H1 (cell line): ENCODE measurements at regions not wholly inside any gene's neighbourhood (a gene's known extent, or its start where the extent isn't known, plus 50 kb on each side); places are given as distances from the start of the nearest gene placed in this dataset.

ENCODE experiments used
- CTCF ChIA-PET: fragments of 300-600 bp; sonication (Branson Sonifier 250); formaldehyde crosslinking; loops from one replicate; lab custom pipeline; 2021; ENCODE audit not compliant: partially characterized antibody; lab: Charles Lee
- POLR2A ChIA-PET: fragments of 300-600 bp; sonication (Branson Sonifier 250); formaldehyde crosslinking; loops from one replicate; lab custom pipeline; 2021; ENCODE audit warnings: inconsistent platforms; ENCODE audit not compliant: partially characterized antibody; lab: Charles Lee
- DNase-seq, 2 experiments: peaks; one replicate each; pipeline versions ENCODE4 v3.0.0 to v3.0.0-alpha.2; 2010 to 2022; ENCODE audit warnings: low spot score in 2 of 2, low read depth in 1 of 2, mixed read lengths in 1 of 2
- FAIRE-seq: peaks from 2 replicates; lab custom pipeline; 2011; peaks lifted over from hg19 to GRCh38; lab: Jason Lieb, UNC
- H2AFZ ChIP-seq: 2 replicates; pipeline ENCODE4 v1.8.1; 2012; ENCODE audit warnings: low read length, inconsistent platforms
- H2AK5ac ChIP-seq: 2 replicates; pipeline ENCODE4 v1.6.1; 2013; ENCODE audit warnings: low read depth, low read length
- H2BK120ac ChIP-seq: replicated peaks from 2 replicates; pipeline ENCODE3; 2013; ENCODE audit warnings: low read depth, low read length, inconsistent platforms
- H2BK12ac ChIP-seq: 2 replicates; pipeline ENCODE4 v1.6.1; 2013; ENCODE audit warnings: low read depth, low read length
- H2BK15ac ChIP-seq: 2 replicates; pipeline ENCODE4 v1.6.1; 2013; ENCODE audit warnings: low read length
- H2BK20ac ChIP-seq: 2 replicates; pipeline ENCODE4 v1.6.1; 2013; ENCODE audit warnings: low read length
- H2BK5ac ChIP-seq: 2 replicates; pipeline ENCODE4 v1.6.1; 2013; ENCODE audit warnings: low read depth, low read length
- H3K14ac ChIP-seq: 2 replicates; pipeline ENCODE4 v1.6.1; 2013; ENCODE audit warnings: inconsistent platforms; ENCODE audit not compliant: insufficient read length
- H3K18ac ChIP-seq: 2 replicates; pipeline ENCODE4 v1.6.1; 2013; ENCODE audit warnings: low read length; ENCODE audit errors: extremely low read depth
- H3K23ac ChIP-seq: 2 replicates; pipeline ENCODE4 v1.6.1; 2013; ENCODE audit warnings: inconsistent platforms; ENCODE audit not compliant: insufficient read length
- H3K23me2 ChIP-seq: 2 replicates; pipeline ENCODE4 v1.6.1; 2013; ENCODE audit warnings: low read depth, low read length
- H3K27ac ChIP-seq: 2 replicates; pipeline ENCODE4 v1.6.1; 2011; ENCODE audit warnings: low read depth, low read length, inconsistent platforms
- H3K27me3 ChIP-seq, 4 experiments: replicated peaks in 1 of 4; 1 replicate in 1 of 4; 2 replicates in 3 of 4; pipeline versions ENCODE4 v1.6.1 to v1.8.1; 2011 to 2013; ENCODE audit warnings: low read length in 3 of 4, mild to moderate bottlenecking in 3 of 4, inconsistent platforms in 2 of 4, mixed read lengths in 2 of 4, moderate library complexity in 1 of 4; ENCODE audit not compliant: control insufficient read depth in 3 of 4, insufficient read depth in 3 of 4; ENCODE audit errors: extremely low read depth in 1 of 4
- H3K36me3 ChIP-seq, 4 experiments: 2 replicates each; pipeline versions ENCODE4 v1.6.1 to v1.8.1; 2011 to 2013; ENCODE audit warnings: mild to moderate bottlenecking in 4 of 4, low read length in 3 of 4, moderate library complexity in 2 of 4, control low read depth in 1 of 4, inconsistent platforms in 1 of 4; ENCODE audit not compliant: insufficient read depth in 4 of 4, control insufficient read depth in 2 of 4
- H3K4ac ChIP-seq: replicated peaks from 2 replicates; pipeline ENCODE3; 2013; ENCODE audit warnings: low read length, low read depth, mixed read lengths, inconsistent platforms; ENCODE audit not compliant: insufficient read length
- H3K4me1 ChIP-seq, 4 experiments: replicated peaks in 1 of 4; 1 replicate in 1 of 4; 2 replicates in 3 of 4; pipeline versions ENCODE4 v1.6.1 to v1.8.1; 2011 to 2013; ENCODE audit warnings: low read length in 3 of 4, inconsistent platforms in 2 of 4, mixed read lengths in 1 of 4; ENCODE audit not compliant: insufficient read depth in 4 of 4, control insufficient read depth in 3 of 4
- H3K4me2 ChIP-seq, 2 experiments: 2 replicates each; pipeline versions ENCODE4 v1.6.1 to v1.8.1; 2011 to 2013; ENCODE audit warnings: low read depth in 2 of 2, low read length in 2 of 2, control low read depth in 1 of 2, inconsistent platforms in 1 of 2, mild to moderate bottlenecking in 1 of 2; ENCODE audit not compliant: insufficient read depth in 1 of 2
- H3K4me3 ChIP-seq, 4 experiments: fragments of 200-600, 300-600 bp in 1 of 4; sonication (generic), shearing (Covaris generic), sonication (Bioruptor Twin) in 1 of 4; 2 replicates each; pipeline versions ENCODE4 v1.5.1 to v1.8.1; 2011 to 2016; ENCODE audit warnings: low read length in 4 of 4, low read depth in 3 of 4, control low read depth in 2 of 4, inconsistent platforms in 2 of 4, mild to moderate bottlenecking in 2 of 4, mixed read lengths in 1 of 4, moderate library complexity in 1 of 4; ENCODE audit not compliant: insufficient read depth in 2 of 4; ENCODE audit errors: extremely low read depth in 1 of 4
- H3K56ac ChIP-seq: replicated peaks from 2 replicates; pipeline ENCODE3; 2013; ENCODE audit warnings: low read depth, mild to moderate bottlenecking, mixed read lengths, low read length, inconsistent platforms; ENCODE audit not compliant: insufficient read length
- H3K79me1 ChIP-seq: 2 replicates; pipeline ENCODE4 v1.6.1; 2013; ENCODE audit warnings: low read depth, low read length, control low read depth
- H3K79me2 ChIP-seq, 2 experiments: 2 replicates each; pipeline versions ENCODE4 v1.6.1 to v1.8.1; 2012 to 2013; ENCODE audit warnings: low read length in 2 of 2, mild to moderate bottlenecking in 2 of 2, inconsistent platforms in 1 of 2; ENCODE audit not compliant: insufficient read depth in 2 of 2, control insufficient read depth in 1 of 2
- H3K9ac ChIP-seq, 4 experiments: replicated peaks in 1 of 4; 1 replicate in 1 of 4; 2 replicates in 3 of 4; pipeline versions ENCODE4 v1.6.1 to v1.8.1; 2011 to 2013; ENCODE audit warnings: low read depth in 3 of 4, low read length in 3 of 4, control low read depth in 2 of 4, mild to moderate bottlenecking in 2 of 4, moderate library complexity in 2 of 4, inconsistent platforms in 1 of 4; ENCODE audit errors: extremely low read depth in 1 of 4
- H3K9me3 ChIP-seq, 2 experiments: 2 replicates each; pipeline versions ENCODE4 v1.6.1 to v1.8.1; 2012 to 2013; ENCODE audit warnings: mild to moderate bottlenecking in 2 of 2, moderate library complexity in 2 of 2, control low read depth in 1 of 2, inconsistent platforms in 1 of 2, low read depth in 1 of 2, low read length in 1 of 2, mixed read lengths in 1 of 2; ENCODE audit not compliant: insufficient read depth in 2 of 2
- H4K20me1 ChIP-seq, 2 experiments: replicated peaks in 1 of 2; 2 replicates each; pipeline versions ENCODE3 to v1.8.1; 2011 to 2013; ENCODE audit warnings: inconsistent platforms in 2 of 2, low read length in 2 of 2, mild to moderate bottlenecking in 1 of 2; ENCODE audit not compliant: insufficient read depth in 2 of 2, control insufficient read depth in 1 of 2
- H4K5ac ChIP-seq: 2 replicates; pipeline ENCODE4 v1.6.1; 2013; ENCODE audit warnings: low read length, low read depth, mixed read lengths, inconsistent platforms; ENCODE audit not compliant: insufficient read length
- H4K8ac ChIP-seq: 2 replicates; pipeline ENCODE4 v1.8.0; 2013; ENCODE audit warnings: mild to moderate bottlenecking, moderate library complexity, low read length, inconsistent platforms; ENCODE audit not compliant: insufficient read depth; ENCODE audit errors: extremely low read depth
- H4K91ac ChIP-seq: replicated peaks from 2 replicates; pipeline ENCODE3; 2013; ENCODE audit warnings: low read length, mixed read lengths, inconsistent platforms; ENCODE audit not compliant: insufficient read length
- ASH2L ChIP-seq: fragments of 200-600, 300-600 bp; sonication (generic); IDR thresholded peaks from one replicate; pipeline ENCODE4 v1.7.1; 2017; ENCODE audit warnings: low read length
- CHD2 ChIP-seq: IDR thresholded peaks from 2 replicates; pipeline ENCODE4 v1.6.1; 2012; ENCODE audit warnings: low read length, improper control_type of control experiment
- CTBP2 ChIP-seq: IDR thresholded peaks from 2 replicates; pipeline ENCODE4 v1.7.0; 2011; ENCODE audit warnings: borderline replicate concordance, mild to moderate bottlenecking, moderate library complexity, mixed read lengths, low read length; ENCODE audit not compliant: insufficient read depth, insufficient read length
- EP300 ChIP-seq, 2 experiments: IDR thresholded peaks; 1 replicate in 1 of 2; 2 replicates in 1 of 2; pipeline ENCODE4 v1.6.1; 2011 to 2012; ENCODE audit warnings: low read depth in 2 of 2, low read length in 2 of 2, mild to moderate bottlenecking in 2 of 2, borderline replicate concordance in 1 of 2, inconsistent platforms in 1 of 2, moderate library complexity in 1 of 2
- JUN ChIP-seq: IDR thresholded peaks from 2 replicates; pipeline ENCODE4 v1.6.1; 2011; ENCODE audit warnings: low read depth, mild to moderate bottlenecking, improper control_type of control experiment, low read length
- KDM1A ChIP-seq: fragments of 200-600, 300-600 bp; sonication (generic); IDR thresholded peaks from 2 replicates; pipeline ENCODE4 v1.7.1; 2016; ENCODE audit warnings: mild to moderate bottlenecking, low read length, borderline replicate concordance
- NANOG ChIP-seq: IDR thresholded peaks from 2 replicates; pipeline ENCODE4 v1.6.1; 2011; ENCODE audit warnings: low read length, low read depth, mild to moderate bottlenecking, inconsistent platforms; ENCODE audit not compliant: insufficient read depth, poor library complexity, severe bottlenecking
- POLR2AphosphoS5 ChIP-seq: IDR thresholded peaks from 2 replicates; pipeline ENCODE4 v1.6.1; 2011; ENCODE audit warnings: low read depth, low read length
- RAD21 ChIP-seq, 2 experiments: IDR thresholded peaks in 1 of 2; conservative IDR thresholded peaks in 1 of 2; 2 replicates each; pipeline ENCODE4 v1.6.1; 2011; ENCODE audit warnings: low read depth in 2 of 2, low read length in 2 of 2, improper control_type of control experiment in 1 of 2, inconsistent platforms in 1 of 2, mild to moderate bottlenecking in 1 of 2, moderate library complexity in 1 of 2
- RNF2 ChIP-seq: fragments of 200-900, 300-1000 bp; sonication (generic); IDR thresholded peaks from 2 replicates; pipeline ENCODE4 v1.7.1; 2016; ENCODE audit warnings: borderline replicate concordance, low read depth, mild to moderate bottlenecking, antibody characterized with exemption, low read length; ENCODE audit not compliant: poor library complexity, severe bottlenecking; ENCODE audit errors: missing control alignments
- SP1 ChIP-seq: IDR thresholded peaks from 2 replicates; pipeline ENCODE4 v1.6.1; 2011; ENCODE audit warnings: low read depth, low read length
- SUZ12 ChIP-seq: fragments of 200-600 bp; sonication (generic); IDR thresholded peaks from 2 replicates; pipeline ENCODE4 v1.6.1; 2012; ENCODE audit warnings: mild to moderate bottlenecking, inconsistent platforms, low read length, moderate library complexity, mixed read lengths
- TBP ChIP-seq: IDR thresholded peaks from 2 replicates; pipeline ENCODE4 v1.6.1; 2011; ENCODE audit warnings: low read depth, low read length, improper control_type of control experiment
- TCF12 ChIP-seq: IDR thresholded peaks from 2 replicates; pipeline ENCODE4 v1.6.1; 2011; ENCODE audit warnings: low read depth, mild to moderate bottlenecking, low read length
- TF ChIP-seq, protein P1 (sequence below): IDR thresholded peaks from 2 replicates; pipeline ENCODE4 v1.6.1; 2012; ENCODE audit warnings: inconsistent platforms

GRCh38 chr10:113300201-113300600, 252.7 kb upstream of the HABP2 start:
- Histone ChIP-seq H2BK20ac (no peak overlapping the region), H3K4me3 (no peak overlapping the region), H4K91ac (no peak overlapping the region), H3K56ac (no peak overlapping the region), H3K27me3 (no peaks in the 10 kb centered on the region), H2AFZ (no peak overlapping the region), H3K23me2 (no peaks in the 10 kb centered on the region), H2BK15ac (no peak overlapping the region), H3K4me2 (no peak overlapping the region), H2BK5ac (no peak overlapping the region), H4K5ac (no peak overlapping the region), H3K14ac (no peak overlapping the region), H3K9me3 (no peaks in the 10 kb centered on the region), H2AK5ac (no peak overlapping the region), H2BK12ac (no peak overlapping the region), H3K27ac (no peak overlapping the region), H4K20me1 (no peaks in the 10 kb centered on the region), H3K79me1 (no peaks in the 10 kb centered on the region), H3K4me1 (no peaks in the 10 kb centered on the region; a peak in 1 of 7 replicates), H3K4ac (no peak overlapping the region), H4K8ac (no peak overlapping the region), H3K23ac (no peak overlapping the region), H3K9ac (no peak overlapping the region), H3K79me2 (no peaks in the 10 kb centered on the region), H3K36me3 (no peaks in the 10 kb centered on the region), H2BK120ac (no peak overlapping the region), H3K18ac (no peak overlapping the region)
- DNase-seq: no peak
- ChIA-PET POLR2A (no interaction called here), CTCF (interaction anchor here (0.5 to 2.1 kb wide), 13 partner anchors 12 to 126 kb away, joined by 3 to 10 read pairs (median 5); no protein-coding TSS in a partner anchor)
- no peak for FAIRE-seq
- TF ChIP-seq RNF2 (no peak), JUN (no peak), ASH2L (no peak), SUZ12 (no peak), RAD21 (IDR thresholded peaks at IDR 0.05 in 1 of 2, conservative IDR thresholded peaks at IDR 0.05 in 1 of 2; ENCODE audit: low read depth in 2 of 2, low read length in 2 of 2) (no peak), KDM1A (no peak), CTBP2 (no peak), TBP (no peak), SP1 (no peak), POLR2AphosphoS5 (no peak), CHD2 (no peak), EP300 (IDR thresholded peaks at IDR 0.05; ENCODE audit: borderline replicate concordance in 1 of 2, low read depth in 2 of 2, low read length in 2 of 2) (no peak), NANOG (no peak), TCF12 (no peak)
- TF ChIP-seq, protein P1, sequence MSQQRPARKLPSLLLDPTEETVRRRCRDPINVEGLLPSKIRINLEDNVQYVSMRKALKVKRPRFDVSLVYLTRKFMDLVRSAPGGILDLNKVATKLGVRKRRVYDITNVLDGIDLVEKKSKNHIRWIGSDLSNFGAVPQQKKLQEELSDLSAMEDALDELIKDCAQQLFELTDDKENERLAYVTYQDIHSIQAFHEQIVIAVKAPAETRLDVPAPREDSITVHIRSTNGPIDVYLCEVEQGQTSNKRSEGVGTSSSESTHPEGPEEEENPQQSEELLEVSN: no peak
